HepG2 (cell line): ENCODE measurements at regions not wholly inside any gene's neighbourhood (a gene's known extent, or its start where the extent isn't known, plus 50 kb on each side); places are given as distances from the start of the nearest gene placed in this dataset.

ENCODE experiments used
- HMG20A ChIP-seq: IDR thresholded peaks from 2 replicates; pipeline ENCODE4 v1.6.1; 2016; ENCODE audit warnings: borderline replicate concordance
- JUN ChIP-seq: sonication (generic); formaldehyde crosslinking; IDR thresholded peaks from 2 replicates; pipeline ENCODE4 v1.4.0; 2020; ENCODE audit warnings: mild to moderate bottlenecking, missing genetic modification reagents
- JUNB ChIP-seq: sonication (generic); formaldehyde crosslinking; IDR thresholded peaks from 2 replicates; pipeline ENCODE4 v1.8.0; 2022; ENCODE audit warnings: missing genetic modification reagents, mild to moderate bottlenecking, borderline replicate concordance
- KMT2B ChIP-seq: IDR thresholded peaks from 2 replicates; pipeline ENCODE4 v1.6.1; 2016; ENCODE audit warnings: missing genetic modification reagents, missing compliant biosample characterization
- LCORL ChIP-seq, 2 experiments: fragments of 450-650 bp in 1 of 2; sonication (generic) in 1 of 2; formaldehyde crosslinking in 1 of 2; IDR thresholded peaks; 2 replicates each; pipeline versions ENCODE4 v1.5.0 to v1.6.1; 2017 to 2020; ENCODE audit warnings: antibody characterized with exemption in 1 of 2, missing genetic modification reagents in 1 of 2
- SOX6 ChIP-seq, 2 experiments: fragments of 450-650 bp in 1 of 2; sonication (generic) in 1 of 2; formaldehyde crosslinking in 1 of 2; IDR thresholded peaks; 2 replicates each; pipeline versions ENCODE4 v1.4.0 to v1.6.1; 2017 to 2020; ENCODE audit warnings: antibody characterized with exemption in 1 of 2, mild to moderate bottlenecking in 1 of 2, missing genetic modification reagents in 1 of 2
- TGIF2 ChIP-seq: IDR thresholded peaks from 2 replicates; pipeline ENCODE4 v1.6.1; 2016; ENCODE audit warnings: control low read depth, missing compliant biosample characterization
- TF ChIP-seq, protein P1 (sequence below): sonication (generic); formaldehyde crosslinking; IDR thresholded peaks from 2 replicates; pipeline ENCODE4 v1.4.0; 2020; ENCODE audit warnings: missing genetic modification reagents
- TF ChIP-seq, protein P2 (sequence below): IDR thresholded peaks from 2 replicates; pipeline ENCODE4 v1.6.1; 2012; ENCODE audit warnings: low read depth, low read length, improper control_type of control experiment
- TF ChIP-seq, protein P3 (sequence below): sonication (generic); formaldehyde crosslinking; IDR thresholded peaks from 2 replicates; pipeline ENCODE4 v1.4.0; 2020; ENCODE audit warnings: mild to moderate bottlenecking, missing genetic modification reagents
- TF ChIP-seq, protein P4 (sequence below): sonication (generic); formaldehyde crosslinking; conservative IDR thresholded peaks from 2 replicates; pipeline ENCODE4 v1.8.1; 2023; ENCODE audit warnings: missing genetic modification reagents

DNA sequence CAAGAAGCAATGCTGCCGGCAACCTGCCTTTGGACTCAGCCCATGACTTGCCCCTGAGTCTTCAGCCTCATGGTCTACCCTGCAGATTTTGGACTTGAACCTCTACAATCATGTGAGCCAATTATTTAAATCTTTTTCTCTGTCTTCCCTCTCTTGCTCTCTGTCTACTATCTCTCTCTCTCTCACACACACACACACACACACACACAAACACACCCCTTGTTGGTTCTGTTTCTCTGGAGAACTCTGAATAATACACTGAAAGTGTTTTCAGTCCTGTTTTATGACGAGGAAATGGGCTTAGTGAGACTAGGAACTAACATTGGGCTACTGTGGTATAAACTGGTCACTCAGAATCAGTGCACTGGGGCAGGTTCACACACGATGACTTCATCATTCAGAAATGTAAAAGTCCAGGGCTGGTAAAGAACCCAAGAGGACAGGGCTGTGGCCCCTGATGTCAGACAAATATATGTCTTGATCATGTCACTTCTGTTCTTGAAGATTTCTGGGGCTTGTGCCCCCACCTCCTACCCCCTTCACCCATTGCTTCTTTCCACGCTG lies 266.1 kb upstream of the SIX2 start (continued):
- TF ChIP-seq, protein P1, sequence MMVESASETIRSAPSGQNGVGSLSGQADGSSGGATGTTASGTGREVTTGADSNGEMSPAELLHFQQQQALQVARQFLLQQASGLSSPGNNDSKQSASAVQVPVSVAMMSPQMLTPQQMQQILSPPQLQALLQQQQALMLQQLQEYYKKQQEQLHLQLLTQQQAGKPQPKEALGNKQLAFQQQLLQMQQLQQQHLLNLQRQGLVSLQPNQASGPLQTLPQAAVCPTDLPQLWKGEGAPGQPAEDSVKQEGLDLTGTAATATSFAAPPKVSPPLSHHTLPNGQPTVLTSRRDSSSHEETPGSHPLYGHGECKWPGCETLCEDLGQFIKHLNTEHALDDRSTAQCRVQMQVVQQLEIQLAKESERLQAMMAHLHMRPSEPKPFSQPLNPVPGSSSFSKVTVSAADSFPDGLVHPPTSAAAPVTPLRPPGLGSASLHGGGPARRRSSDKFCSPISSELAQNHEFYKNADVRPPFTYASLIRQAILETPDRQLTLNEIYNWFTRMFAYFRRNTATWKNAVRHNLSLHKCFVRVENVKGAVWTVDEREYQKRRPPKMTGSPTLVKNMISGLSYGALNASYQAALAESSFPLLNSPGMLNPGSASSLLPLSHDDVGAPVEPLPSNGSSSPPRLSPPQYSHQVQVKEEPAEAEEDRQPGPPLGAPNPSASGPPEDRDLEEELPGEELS, result 0 out of 2 replicates have a peak, but pooled peaks have one; percentile 26
- TF ChIP-seq TGIF2 (CRISPR knock-in tag) (0 out of 2 replicates have a peak, but pooled peaks have one; percentile 23), JUN (CRISPR knock-in tag) (peak; percentile 97), JUNB (peak; percentile 69; the same call in 1 of the 2 replicates), LCORL (IDR thresholded peaks at IDR 0.05) (no peak), LCORL (CRISPR knock-in tag; IDR thresholded peaks at IDR 0.05) (0 out of 2 replicates have a peak, but pooled peaks have one; percentile 20), KMT2B (CRISPR knock-in tag) (0 out of 2 replicates have a peak, but pooled peaks have one; percentile 0), SOX6 (IDR thresholded peaks at IDR 0.05) (no peak), SOX6 (CRISPR knock-in tag; IDR thresholded peaks at IDR 0.05) (0 out of 2 replicates have a peak, but pooled peaks have one; percentile 30), HMG20A (CRISPR knock-in tag) (peak; percentile 12; the same call in 1 of the 2 replicates)
- TF ChIP-seq, protein P2, sequence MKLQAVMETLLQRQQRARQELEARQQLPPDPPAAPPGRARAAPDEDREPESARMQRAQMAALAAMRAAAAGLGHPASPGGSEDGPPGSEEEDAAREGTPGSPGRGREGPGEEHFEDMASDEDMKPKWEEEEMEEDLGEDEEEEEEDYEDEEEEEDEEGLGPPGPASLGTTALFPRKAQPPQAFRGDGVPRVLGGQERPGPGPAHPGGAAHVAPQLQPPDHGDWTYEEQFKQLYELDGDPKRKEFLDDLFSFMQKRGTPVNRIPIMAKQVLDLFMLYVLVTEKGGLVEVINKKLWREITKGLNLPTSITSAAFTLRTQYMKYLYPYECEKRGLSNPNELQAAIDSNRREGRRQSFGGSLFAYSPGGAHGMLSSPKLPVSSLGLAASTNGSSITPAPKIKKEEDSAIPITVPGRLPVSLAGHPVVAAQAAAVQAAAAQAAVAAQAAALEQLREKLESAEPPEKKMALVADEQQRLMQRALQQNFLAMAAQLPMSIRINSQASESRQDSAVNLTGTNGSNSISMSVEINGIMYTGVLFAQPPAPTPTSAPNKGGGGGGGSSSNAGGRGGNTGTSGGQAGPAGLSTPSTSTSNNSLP, result peak; percentile 43; the same call in 1 of the 2 replicates
- TF ChIP-seq, protein P3, sequence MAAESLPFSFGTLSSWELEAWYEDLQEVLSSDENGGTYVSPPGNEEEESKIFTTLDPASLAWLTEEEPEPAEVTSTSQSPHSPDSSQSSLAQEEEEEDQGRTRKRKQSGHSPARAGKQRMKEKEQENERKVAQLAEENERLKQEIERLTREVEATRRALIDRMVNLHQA (CRISPR knock-in tag), result no peak
- TF ChIP-seq, protein P4, sequence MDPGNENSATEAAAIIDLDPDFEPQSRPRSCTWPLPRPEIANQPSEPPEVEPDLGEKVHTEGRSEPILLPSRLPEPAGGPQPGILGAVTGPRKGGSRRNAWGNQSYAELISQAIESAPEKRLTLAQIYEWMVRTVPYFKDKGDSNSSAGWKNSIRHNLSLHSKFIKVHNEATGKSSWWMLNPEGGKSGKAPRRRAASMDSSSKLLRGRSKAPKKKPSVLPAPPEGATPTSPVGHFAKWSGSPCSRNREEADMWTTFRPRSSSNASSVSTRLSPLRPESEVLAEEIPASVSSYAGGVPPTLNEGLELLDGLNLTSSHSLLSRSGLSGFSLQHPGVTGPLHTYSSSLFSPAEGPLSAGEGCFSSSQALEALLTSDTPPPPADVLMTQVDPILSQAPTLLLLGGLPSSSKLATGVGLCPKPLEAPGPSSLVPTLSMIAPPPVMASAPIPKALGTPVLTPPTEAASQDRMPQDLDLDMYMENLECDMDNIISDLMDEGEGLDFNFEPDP (CRISPR knock-in tag), result 0 out of 2 replicates have a peak, but pooled peaks have one; percentile 7
